PC-3 (cell line): ENCODE measurements at regions not wholly inside any gene's neighbourhood (a gene's known extent, or its start where the extent isn't known, plus 50 kb on each side); places are given as distances from the start of the nearest gene placed in this dataset.

Experiments used
- ATAC-seq: fragments of 200-7000 bp; cut with Tn5 transposase; 2 replicates; pipeline ENCODE4 v1.9.1; 2020; ENCODE audit warnings: mild to moderate bottlenecking, moderate library complexity
- BruUV-seq: library from RNA; stranded (reverse); fragments of 400-500 nt; replicated peaks from 2 replicates; lab custom pipeline; 2021; lab: Mats Ljungman, UMichigan
- CTCF ChIA-PET: fragments of 300-600 bp; sonication (Branson Sonifier 250); formaldehyde crosslinking; loops from one replicate; lab custom pipeline; 2022; ENCODE audit warnings: antibody characterized with exemption; lab: Charles Lee
- POLR2A ChIA-PET: fragments of 300-600 bp; sonication (Branson Sonifier 250); formaldehyde crosslinking; loops from one replicate; lab custom pipeline; 2022; ENCODE audit warnings: antibody characterized with exemption; ENCODE audit not compliant: unreplicated experiment; lab: Charles Lee
- DNase-seq: peaks from one replicate; pipeline ENCODE4 v3.0.0-alpha.2; 2015
- H2AFZ ChIP-seq: fragments of 300-600 bp; sonication (generic); 2 replicates; pipeline ENCODE4 v1.6.0; 2016; ENCODE audit warnings: antibody characterized with exemption, low read length
- H3F3A ChIP-seq: fragments of 300-600 bp; sonication (generic); one replicate; pipeline ENCODE4 v1.6.0; 2017; ENCODE audit warnings: antibody characterized with exemption, low read length, control low read depth, mild to moderate bottlenecking; ENCODE audit not compliant: unreplicated experiment
- H3K27ac ChIP-seq: fragments of 300-600 bp; sonication (generic); 2 replicates; pipeline ENCODE4 v1.5.1; 2016; ENCODE audit warnings: mild to moderate bottlenecking, low read length
- H3K27me3 ChIP-seq: fragments of 300-600 bp; sonication (generic); 2 replicates; pipeline ENCODE4 v1.6.1; 2016; ENCODE audit warnings: low read length, mixed read lengths
- H3K36me3 ChIP-seq: fragments of 300-600 bp; sonication (generic); 2 replicates; pipeline ENCODE4 v1.6.1; 2016; ENCODE audit warnings: low read depth, mixed run types, low read length, mixed read lengths
- H3K4me1 ChIP-seq: fragments of 300-600 bp; sonication (generic); 2 replicates; pipeline ENCODE4 v1.5.1; 2016; ENCODE audit warnings: low read length; ENCODE audit not compliant: insufficient read depth
- H3K4me2 ChIP-seq: fragments of 300-600 bp; sonication (generic); 2 replicates; pipeline ENCODE4 v1.6.0; 2016; ENCODE audit warnings: low read length
- H3K4me3 ChIP-seq: fragments of 300-600 bp; sonication (generic); 2 replicates; pipeline ENCODE4 v1.5.1; 2016; ENCODE audit warnings: mild to moderate bottlenecking, low read length, mixed read lengths
- H3K79me2 ChIP-seq: fragments of 300-600 bp; sonication (generic); 2 replicates; pipeline ENCODE4 v1.6.1; 2017; ENCODE audit warnings: low read length, mixed read lengths
- H3K9ac ChIP-seq: fragments of 300-600 bp; sonication (generic); 2 replicates; pipeline ENCODE4 v1.6.0; 2016; ENCODE audit warnings: mild to moderate bottlenecking, low read length
- H3K9me2 ChIP-seq: fragments of 300-600 bp; sonication (generic); replicated peaks from 2 replicates; pipeline ENCODE4 v1.6.1; 2016; ENCODE audit warnings: mixed run types, low read length, mixed read lengths
- H3K9me3 ChIP-seq: fragments of 300-600 bp; sonication (generic); 2 replicates; pipeline ENCODE4 v1.6.1; 2016; ENCODE audit warnings: low read length, mixed read lengths
- H4K20me1 ChIP-seq: fragments of 300-600 bp; sonication (generic); 2 replicates; pipeline ENCODE4 v1.6.1; 2016; ENCODE audit warnings: low read length, mixed read lengths
- EZH2 ChIP-seq: fragments of 300-600 bp; sonication (generic); IDR thresholded peaks from one replicate; pipeline ENCODE4 v1.6.1; 2017; ENCODE audit warnings: antibody characterized with exemption, mild to moderate bottlenecking, low read length; ENCODE audit not compliant: unreplicated experiment
- EZH2phosphoT487 ChIP-seq: fragments of 300-600 bp; sonication (generic); IDR thresholded peaks from 2 replicates; pipeline ENCODE4 v1.6.1; 2018; ENCODE audit warnings: mild to moderate bottlenecking, antibody characterized with exemption, low read length, borderline replicate concordance
- intact Hi-C: fragments of 100-400 bp; cut with micrococcal nuclease; formaldehyde crosslinking; loops from 2 replicates; pipeline ENCODE4 v1.9.0; 2023
- TF ChIP-seq, protein P1 (sequence below): fragments of 300-600 bp; sonication (generic); conservative IDR thresholded peaks from 2 replicates; pipeline ENCODE4 v1.5.1; 2017; ENCODE audit warnings: antibody characterized with exemption, low read depth, mild to moderate bottlenecking, low read length

DNA sequence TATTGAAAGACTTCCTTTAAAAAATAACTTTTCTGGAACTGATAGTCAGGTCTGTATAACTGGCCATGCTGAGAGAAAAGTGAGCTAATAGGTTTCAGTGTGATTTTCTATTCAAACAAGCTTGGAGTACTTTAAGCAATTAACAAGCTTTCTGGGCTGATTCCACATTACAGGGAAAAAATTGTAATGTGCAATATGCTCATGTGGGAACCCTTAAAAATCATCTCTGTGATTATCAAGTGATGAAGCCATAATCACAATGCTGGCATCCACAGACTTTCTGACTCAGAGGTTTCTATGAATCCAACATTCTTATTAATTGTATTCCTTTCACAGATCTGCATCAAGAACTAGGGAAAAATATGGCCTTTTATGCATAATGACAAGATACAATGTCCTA is 212.2 kb upstream of the ACO1 start:
- CTCF ChIA-PET: no interaction called here
- no peak overlapping the region for H3K27ac ChIP-seq
- BruUV-seq: no TSS peak
- no peaks in the 10 kb centered on the region for H3K79me2 ChIP-seq
- H3K4me3 ChIP-seq: no peak overlapping the region
- H3K9me3 ChIP-seq: no peaks in the 10 kb centered on the region
- H3K9ac ChIP-seq: no peak overlapping the region
- no peaks in the 10 kb centered on the region for H3F3A ChIP-seq
- intact Hi-C loops: no loop called here
- peaks cover 14% of the 10 kb centered on the region for H3K27me3 ChIP-seq
- no peaks in the 10 kb centered on the region for H3K4me1 ChIP-seq
- H3K4me2 ChIP-seq: no peak overlapping the region
- H2AFZ ChIP-seq: no peak overlapping the region
- DNase-seq (no peak), ATAC-seq (no peak)
- no peaks in the 10 kb centered on the region for H4K20me1 ChIP-seq
- H3K9me2 ChIP-seq: no peaks in the 10 kb centered on the region
- no peaks in the 10 kb centered on the region for H3K36me3 ChIP-seq
- POLR2A ChIA-PET: no interaction called here
- TF ChIP-seq EZH2phosphoT487: no peak

DNA sequence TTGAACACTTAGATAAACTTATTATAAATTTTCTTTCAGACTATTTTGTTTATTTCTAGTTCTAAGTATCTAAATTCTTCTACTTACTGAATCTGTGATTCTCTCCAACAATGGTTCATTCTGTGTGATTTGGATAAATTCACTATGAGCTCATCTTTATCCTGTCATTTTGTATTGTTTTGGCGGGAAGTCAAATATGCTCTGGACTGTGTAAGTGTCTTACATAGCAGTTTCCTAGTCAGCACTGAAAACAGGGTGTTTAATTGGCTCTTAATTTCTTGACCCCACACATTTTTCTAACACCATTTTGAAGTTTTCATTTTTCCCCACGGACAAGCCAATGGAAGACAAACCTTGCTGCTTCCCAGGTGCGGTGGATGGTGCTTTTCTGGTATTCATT is 207.0 kb upstream of the ACO1 start:
- ATAC-seq: no peak
- no peak overlapping the region for H3K9ac ChIP-seq
- peaks cover 18% of the 10 kb centered on the region for H3K27me3 ChIP-seq
- ChIA-PET POLR2A (no interaction called here), CTCF (no interaction called here)
- no peaks in the 10 kb centered on the region for H4K20me1 ChIP-seq
- no peaks in the 10 kb centered on the region for H3K9me2 ChIP-seq
- H3K79me2 ChIP-seq: no peaks in the 10 kb centered on the region
- no TSS peak for BruUV-seq
- H3K4me2 ChIP-seq: no peak overlapping the region
- H2AFZ ChIP-seq: no peak overlapping the region
- H3K4me1 ChIP-seq: no peaks in the 10 kb centered on the region
- intact Hi-C loops: no loop called here
- H3F3A ChIP-seq: no peaks in the 10 kb centered on the region
- TF ChIP-seq EZH2phosphoT487 (no peak), EZH2 (no peak)
- DNase-seq: no peak
- no peak overlapping the region for H3K27ac ChIP-seq
- no peak overlapping the region for H3K4me3 ChIP-seq
- no peaks in the 10 kb centered on the region for H3K36me3 ChIP-seq
- H3K9me3 ChIP-seq: no peaks in the 10 kb centered on the region

DNA sequence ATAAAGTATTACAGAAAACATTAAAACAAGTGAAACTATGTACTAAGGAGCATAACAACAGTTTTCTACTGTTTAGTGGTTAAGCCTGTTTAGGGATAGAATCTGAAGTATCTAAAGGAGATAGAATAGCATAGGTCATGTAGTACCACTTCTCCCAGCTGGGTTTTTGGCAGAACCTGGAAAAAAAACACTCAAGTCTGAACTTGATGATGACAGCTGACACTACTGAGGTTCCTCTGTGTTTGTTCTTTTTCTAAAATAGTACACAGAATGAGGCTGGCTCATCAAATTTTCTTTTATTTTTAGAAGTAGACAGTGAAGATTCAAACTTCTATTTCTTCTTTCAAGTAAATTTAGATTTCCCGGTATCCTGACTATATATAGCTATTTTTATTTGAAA is 203.8 kb upstream of the ACO1 start:
- intact Hi-C loops: no loop called here
- ATAC-seq (no peak), DNase-seq (no peak)
- Histone ChIP-seq H4K20me1 (no peaks in the 10 kb centered on the region), H3K79me2 (no peaks in the 10 kb centered on the region), H3K9me3 (no peaks in the 10 kb centered on the region), H3K4me1 (no peaks in the 10 kb centered on the region), H3K4me3 (no peak overlapping the region), H3K27me3 (peaks cover 42% of the 10 kb centered on the region), H3K9ac (no peak overlapping the region), H3K4me2 (no peak overlapping the region), H3F3A (no peaks in the 10 kb centered on the region), H3K9me2 (no peaks in the 10 kb centered on the region), H3K27ac (no peak overlapping the region), H3K36me3 (no peaks in the 10 kb centered on the region), H2AFZ (no peak overlapping the region)
- TF ChIP-seq EZH2 (no peak), EZH2phosphoT487 (no peak)
- TF ChIP-seq, protein P1, sequence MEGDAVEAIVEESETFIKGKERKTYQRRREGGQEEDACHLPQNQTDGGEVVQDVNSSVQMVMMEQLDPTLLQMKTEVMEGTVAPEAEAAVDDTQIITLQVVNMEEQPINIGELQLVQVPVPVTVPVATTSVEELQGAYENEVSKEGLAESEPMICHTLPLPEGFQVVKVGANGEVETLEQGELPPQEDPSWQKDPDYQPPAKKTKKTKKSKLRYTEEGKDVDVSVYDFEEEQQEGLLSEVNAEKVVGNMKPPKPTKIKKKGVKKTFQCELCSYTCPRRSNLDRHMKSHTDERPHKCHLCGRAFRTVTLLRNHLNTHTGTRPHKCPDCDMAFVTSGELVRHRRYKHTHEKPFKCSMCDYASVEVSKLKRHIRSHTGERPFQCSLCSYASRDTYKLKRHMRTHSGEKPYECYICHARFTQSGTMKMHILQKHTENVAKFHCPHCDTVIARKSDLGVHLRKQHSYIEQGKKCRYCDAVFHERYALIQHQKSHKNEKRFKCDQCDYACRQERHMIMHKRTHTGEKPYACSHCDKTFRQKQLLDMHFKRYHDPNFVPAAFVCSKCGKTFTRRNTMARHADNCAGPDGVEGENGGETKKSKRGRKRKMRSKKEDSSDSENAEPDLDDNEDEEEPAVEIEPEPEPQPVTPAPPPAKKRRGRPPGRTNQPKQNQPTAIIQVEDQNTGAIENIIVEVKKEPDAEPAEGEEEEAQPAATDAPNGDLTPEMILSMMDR: no peak
- BruUV-seq: no TSS peak
- ChIA-PET POLR2A (no interaction called here), CTCF (no interaction called here)

DNA sequence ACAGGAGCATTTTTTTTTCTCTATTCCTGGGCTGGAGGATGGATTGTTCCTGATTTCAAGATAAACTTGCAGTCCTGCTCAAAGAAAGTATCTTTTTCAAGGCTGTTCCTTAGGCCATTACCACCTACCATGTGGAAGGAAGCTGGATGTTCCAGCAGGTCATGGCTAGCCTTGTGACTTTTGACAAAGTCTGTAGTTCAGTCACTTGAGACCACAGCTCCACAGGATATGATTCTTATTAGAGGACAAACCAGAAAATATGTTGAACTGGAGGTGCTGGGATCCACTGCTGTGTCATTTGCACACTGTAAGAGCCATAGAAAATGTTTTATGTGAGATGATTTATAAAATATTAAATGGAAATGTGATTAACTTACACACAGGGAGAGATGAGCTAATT is 184.2 kb upstream of the ACO1 start:
- TF ChIP-seq, protein P1: no peak
- no peak for TF ChIP-seq EZH2phosphoT487
- no peak for TF ChIP-seq EZH2
- Histone ChIP-seq H2AFZ (no peak overlapping the region), H3K4me1 (no peaks in the 10 kb centered on the region), H3K36me3 (no peaks in the 10 kb centered on the region), H3K27ac (no peak overlapping the region), H4K20me1 (no peaks in the 10 kb centered on the region), H3K9me2 (no peaks in the 10 kb centered on the region), H3K27me3 (peaks cover 9% of the 10 kb centered on the region; the same call in 1 of the 2 replicates), H3K79me2 (no peaks in the 10 kb centered on the region), H3K4me3 (no peak overlapping the region), H3K4me2 (no peak overlapping the region), H3K9ac (no peak overlapping the region), H3K9me3 (no peaks in the 10 kb centered on the region), H3F3A (no peaks in the 10 kb centered on the region)
- ATAC-seq (no peak), DNase-seq (no peak)
- BruUV-seq: no TSS peak
- intact Hi-C loops: no loop called here
- POLR2A ChIA-PET: no interaction called here
- CTCF ChIA-PET: no interaction called here
